ENCODE measurements at regions not wholly inside any gene's neighbourhood (a gene's known extent, or its start where the extent isn't known, plus 50 kb on each side); places are given as distances from the start of the nearest gene placed in this dataset.
A peak's percentile ranks its signal among the peaks of the same experiment; 100 is the strongest.

GRCh38 chr16:13866073-13866472 is 53.9 kb upstream of the ERCC4 start (continued):
- peak; percentile 71 for TF ChIP-seq ZNF574 (CRISPR knock-in tag; IDR thresholded peaks at IDR 0.05)
- TF ChIP-seq ZNF205 (CRISPR knock-in tag; IDR thresholded peaks at IDR 0.05) = 0 out of 2 replicates have a peak, but pooled peaks have one; percentile 64
- TF ChIP-seq, protein P1, sequence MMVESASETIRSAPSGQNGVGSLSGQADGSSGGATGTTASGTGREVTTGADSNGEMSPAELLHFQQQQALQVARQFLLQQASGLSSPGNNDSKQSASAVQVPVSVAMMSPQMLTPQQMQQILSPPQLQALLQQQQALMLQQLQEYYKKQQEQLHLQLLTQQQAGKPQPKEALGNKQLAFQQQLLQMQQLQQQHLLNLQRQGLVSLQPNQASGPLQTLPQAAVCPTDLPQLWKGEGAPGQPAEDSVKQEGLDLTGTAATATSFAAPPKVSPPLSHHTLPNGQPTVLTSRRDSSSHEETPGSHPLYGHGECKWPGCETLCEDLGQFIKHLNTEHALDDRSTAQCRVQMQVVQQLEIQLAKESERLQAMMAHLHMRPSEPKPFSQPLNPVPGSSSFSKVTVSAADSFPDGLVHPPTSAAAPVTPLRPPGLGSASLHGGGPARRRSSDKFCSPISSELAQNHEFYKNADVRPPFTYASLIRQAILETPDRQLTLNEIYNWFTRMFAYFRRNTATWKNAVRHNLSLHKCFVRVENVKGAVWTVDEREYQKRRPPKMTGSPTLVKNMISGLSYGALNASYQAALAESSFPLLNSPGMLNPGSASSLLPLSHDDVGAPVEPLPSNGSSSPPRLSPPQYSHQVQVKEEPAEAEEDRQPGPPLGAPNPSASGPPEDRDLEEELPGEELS (CRISPR knock-in tag; IDR thresholded peaks at IDR 0.05) = peak; percentile 41; the same call in 1 of the 2 replicates
- TF ChIP-seq ZNF501 (CRISPR knock-in tag; IDR thresholded peaks at IDR 0.05) = 0 out of 2 replicates have a peak, but pooled peaks have one; percentile 39
- TF ChIP-seq KAT8 (CRISPR knock-in tag; IDR thresholded peaks at IDR 0.05) = peak; percentile 39; the same call in 1 of the 2 replicates
- TF ChIP-seq GATAD1 (CRISPR knock-in tag; IDR thresholded peaks at IDR 0.05) = peak; percentile 59; the same call in 1 of the 2 replicates
- TF ChIP-seq ZNF24 (IDR thresholded peaks at IDR 0.05) = 0 out of 2 replicates have a peak, but pooled peaks have one; percentile 48
- no peak for TF ChIP-seq EP300 (IDR thresholded peaks at IDR 0.05; ENCODE audit: low read depth in 2 of 2, low read length in 2 of 2)
- TF ChIP-seq EP300 (CRISPR knock-in tag; IDR thresholded peaks at IDR 0.05; ENCODE audit: borderline replicate concordance) = no peak
- TF ChIP-seq RXRA (CRISPR knock-in tag; IDR thresholded peaks at IDR 0.05) = peak; percentile 43; the same call in 1 of the 2 replicates
- TF ChIP-seq NFKBIZ (CRISPR knock-in tag; IDR thresholded peaks at IDR 0.05) = no peak
- TF ChIP-seq ZNF605 (CRISPR knock-in tag; IDR thresholded peaks at IDR 0.05) = no peak
- 0 out of 2 replicates have a peak, but pooled peaks have one; percentile 34 for TF ChIP-seq ZFP37 (CRISPR knock-in tag; IDR thresholded peaks at IDR 0.05; ENCODE audit: borderline replicate concordance)
- peak; percentile 63; the same call in 1 of the 2 replicates for TF ChIP-seq RFX3 (CRISPR knock-in tag; IDR thresholded peaks at IDR 0.05)
- TF ChIP-seq REL (CRISPR knock-in tag; conservative IDR thresholded peaks at IDR 0.05) = no peak
- no peak for TF ChIP-seq ZNF296 (CRISPR knock-in tag; conservative IDR thresholded peaks at IDR 0.05)
- peak; percentile 62; the same call in 1 of the 2 replicates for TF ChIP-seq MIXL1 (CRISPR knock-in tag; IDR thresholded peaks at IDR 0.05)
- TF ChIP-seq ZNF660 (CRISPR knock-in tag; IDR thresholded peaks at IDR 0.05; ENCODE audit: borderline replicate concordance, low read depth) = no peak
- peak; percentile 65; the same call in 1 of the 2 replicates for TF ChIP-seq HDAC2 (CRISPR knock-in tag; IDR thresholded peaks at IDR 0.05)
- TF ChIP-seq KDM3A (CRISPR knock-in tag; IDR thresholded peaks at IDR 0.05; ENCODE audit: low read depth) = peak; percentile 59; the same call in 1 of the 2 replicates
- TF ChIP-seq, protein P2, sequence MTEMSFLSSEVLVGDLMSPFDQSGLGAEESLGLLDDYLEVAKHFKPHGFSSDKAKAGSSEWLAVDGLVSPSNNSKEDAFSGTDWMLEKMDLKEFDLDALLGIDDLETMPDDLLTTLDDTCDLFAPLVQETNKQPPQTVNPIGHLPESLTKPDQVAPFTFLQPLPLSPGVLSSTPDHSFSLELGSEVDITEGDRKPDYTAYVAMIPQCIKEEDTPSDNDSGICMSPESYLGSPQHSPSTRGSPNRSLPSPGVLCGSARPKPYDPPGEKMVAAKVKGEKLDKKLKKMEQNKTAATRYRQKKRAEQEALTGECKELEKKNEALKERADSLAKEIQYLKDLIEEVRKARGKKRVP (CRISPR knock-in tag; IDR thresholded peaks at IDR 0.05) = 0 out of 4 replicates have a peak, but pooled peaks of 1 of the 2 experiments have one; percentile 29
- TF ChIP-seq, protein P3, sequence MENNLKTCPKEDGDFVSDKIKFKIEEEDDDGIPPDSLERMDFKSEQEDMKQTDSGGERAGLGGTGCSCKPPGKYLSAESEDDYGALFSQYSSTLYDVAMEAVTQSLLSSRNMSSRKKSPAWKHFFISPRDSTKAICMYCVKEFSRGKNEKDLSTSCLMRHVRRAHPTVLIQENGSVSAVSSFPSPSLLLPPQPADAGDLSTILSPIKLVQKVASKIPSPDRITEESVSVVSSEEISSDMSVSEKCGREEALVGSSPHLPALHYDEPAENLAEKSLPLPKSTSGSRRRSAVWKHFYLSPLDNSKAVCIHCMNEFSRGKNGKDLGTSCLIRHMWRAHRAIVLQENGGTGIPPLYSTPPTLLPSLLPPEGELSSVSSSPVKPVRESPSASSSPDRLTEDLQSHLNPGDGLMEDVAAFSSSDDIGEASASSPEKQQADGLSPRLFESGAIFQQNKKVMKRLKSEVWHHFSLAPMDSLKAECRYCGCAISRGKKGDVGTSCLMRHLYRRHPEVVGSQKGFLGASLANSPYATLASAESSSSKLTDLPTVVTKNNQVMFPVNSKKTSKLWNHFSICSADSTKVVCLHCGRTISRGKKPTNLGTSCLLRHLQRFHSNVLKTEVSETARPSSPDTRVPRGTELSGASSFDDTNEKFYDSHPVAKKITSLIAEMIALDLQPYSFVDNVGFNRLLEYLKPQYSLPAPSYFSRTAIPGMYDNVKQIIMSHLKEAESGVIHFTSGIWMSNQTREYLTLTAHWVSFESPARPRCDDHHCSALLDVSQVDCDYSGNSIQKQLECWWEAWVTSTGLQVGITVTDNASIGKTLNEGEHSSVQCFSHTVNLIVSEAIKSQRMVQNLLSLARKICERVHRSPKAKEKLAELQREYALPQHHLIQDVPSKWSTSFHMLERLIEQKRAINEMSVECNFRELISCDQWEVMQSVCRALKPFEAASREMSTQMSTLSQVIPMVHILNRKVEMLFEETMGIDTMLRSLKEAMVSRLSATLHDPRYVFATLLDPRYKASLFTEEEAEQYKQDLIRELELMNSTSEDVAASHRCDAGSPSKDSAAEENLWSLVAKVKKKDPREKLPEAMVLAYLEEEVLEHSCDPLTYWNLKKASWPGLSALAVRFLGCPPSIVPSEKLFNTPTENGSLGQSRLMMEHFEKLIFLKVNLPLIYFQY (CRISPR knock-in tag; IDR thresholded peaks at IDR 0.05; ENCODE audit: borderline replicate concordance) = 0 out of 2 replicates have a peak, but pooled peaks have one; percentile 35
- peak; percentile 50 for TF ChIP-seq HNF4A (CRISPR knock-in tag; IDR thresholded peaks at IDR 0.05)
